ENCODE measurements at regions not wholly inside any gene's neighbourhood (a gene's known extent, or its start where the extent isn't known, plus 50 kb on each side); places are given as distances from the start of the nearest gene placed in this dataset.

DNA sequence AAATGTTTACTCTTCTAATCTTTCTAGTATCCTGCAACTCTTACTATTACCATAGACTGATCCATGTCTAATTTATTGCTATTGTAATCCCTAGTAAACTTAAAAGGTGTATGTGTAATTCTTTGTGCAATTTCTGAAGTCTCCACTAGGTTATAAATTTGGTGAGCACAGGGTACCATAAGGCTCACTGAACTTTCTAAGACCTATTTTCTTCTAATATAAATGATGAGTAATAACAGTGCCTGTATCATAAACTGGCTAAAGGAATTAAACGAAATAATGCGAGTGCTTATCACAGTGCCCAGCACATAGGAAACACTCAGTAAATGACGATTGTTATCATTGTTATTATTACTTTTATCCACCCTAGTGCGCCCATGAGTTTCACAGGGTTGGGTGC is 119.1 kb downstream of the KLF12 start:
- no peaks in the 10 kb centered on the region for H3K36me3 ChIP-seq
- peaks cover 0 to 18% (median 3%) of the 10 kb centered on the region in 4 donors for H3K4me1 ChIP-seq
- no peaks in the 10 kb centered on the region for H3K9me3 ChIP-seq
- intact Hi-C loops (cut with DNase I) = no loop called here
- TF ChIP-seq, protein P1, sequence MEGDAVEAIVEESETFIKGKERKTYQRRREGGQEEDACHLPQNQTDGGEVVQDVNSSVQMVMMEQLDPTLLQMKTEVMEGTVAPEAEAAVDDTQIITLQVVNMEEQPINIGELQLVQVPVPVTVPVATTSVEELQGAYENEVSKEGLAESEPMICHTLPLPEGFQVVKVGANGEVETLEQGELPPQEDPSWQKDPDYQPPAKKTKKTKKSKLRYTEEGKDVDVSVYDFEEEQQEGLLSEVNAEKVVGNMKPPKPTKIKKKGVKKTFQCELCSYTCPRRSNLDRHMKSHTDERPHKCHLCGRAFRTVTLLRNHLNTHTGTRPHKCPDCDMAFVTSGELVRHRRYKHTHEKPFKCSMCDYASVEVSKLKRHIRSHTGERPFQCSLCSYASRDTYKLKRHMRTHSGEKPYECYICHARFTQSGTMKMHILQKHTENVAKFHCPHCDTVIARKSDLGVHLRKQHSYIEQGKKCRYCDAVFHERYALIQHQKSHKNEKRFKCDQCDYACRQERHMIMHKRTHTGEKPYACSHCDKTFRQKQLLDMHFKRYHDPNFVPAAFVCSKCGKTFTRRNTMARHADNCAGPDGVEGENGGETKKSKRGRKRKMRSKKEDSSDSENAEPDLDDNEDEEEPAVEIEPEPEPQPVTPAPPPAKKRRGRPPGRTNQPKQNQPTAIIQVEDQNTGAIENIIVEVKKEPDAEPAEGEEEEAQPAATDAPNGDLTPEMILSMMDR (IDR thresholded peaks at IDR 0.05) = peak in 1 of 3 experiments; percentile 16
- TF ChIP-seq POLR2A (IDR thresholded peaks at IDR 0.05; ENCODE audit: low read depth) = no peak
- H3K27me3 ChIP-seq = no peaks in the 10 kb centered on the region
- no peak for DNase-seq (ENCODE audit: extremely low spot score)
- H3K27ac ChIP-seq (replicated peaks in 1 of 4) = no peak overlapping the region
- 96% methylated on average over 4 of the region's 4 CpGs for WGBS
- H3K4me3 ChIP-seq = no peak overlapping the region

DNA sequence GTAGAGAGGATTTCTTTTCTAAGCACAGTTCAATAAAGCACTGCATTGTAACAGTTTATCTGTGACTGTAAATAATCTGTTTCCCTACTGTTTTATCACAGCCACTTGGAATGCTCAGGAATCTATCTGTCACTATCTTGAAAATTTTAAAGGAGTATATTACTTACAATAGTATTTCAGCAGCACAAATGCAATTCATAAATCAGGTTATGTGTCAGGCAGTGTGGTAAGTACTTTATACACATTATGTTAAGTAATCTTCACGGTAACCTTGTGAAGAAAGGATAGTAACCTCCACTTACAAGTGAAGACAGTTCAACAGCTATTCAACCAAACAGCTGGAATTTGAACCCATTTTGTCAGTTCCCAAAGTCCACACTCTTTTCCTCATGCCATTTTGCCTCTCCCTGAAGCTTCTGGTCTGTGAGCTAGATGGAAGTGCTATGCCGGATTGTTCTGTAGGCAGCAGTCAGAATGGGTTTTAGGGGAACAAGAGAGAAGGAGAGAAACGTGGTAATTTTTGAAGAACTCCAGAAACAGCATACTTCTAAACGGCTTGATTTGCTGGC is 125.0 kb downstream of the KLF12 start:
- TF ChIP-seq, protein P1 (IDR thresholded peaks at IDR 0.05) = no peak
- TF ChIP-seq POLR2A (IDR thresholded peaks at IDR 0.05; ENCODE audit: low read depth) (no peak), EP300 (IDR thresholded peaks at IDR 0.05) (no peak), POLR2AphosphoS5 (IDR thresholded peaks at IDR 0.05) (no peak)
- no peak for DNase-seq (ENCODE audit: extremely low spot score)
- Histone ChIP-seq H3K36me3 (no peaks in the 10 kb centered on the region), H3K4me3 (no peak overlapping the region), H3K9me3 (no peaks in the 10 kb centered on the region), H3K4me1 (no peaks in the 10 kb centered on the region), H3K27ac (replicated peaks in 1 of 4) (no peak overlapping the region), H3K27me3 (no peaks in the 10 kb centered on the region)
- intact Hi-C loops (cut with DNase I) = no loop called here
- 88% methylated on average over 4 of the region's 4 CpGs for WGBS

DNA sequence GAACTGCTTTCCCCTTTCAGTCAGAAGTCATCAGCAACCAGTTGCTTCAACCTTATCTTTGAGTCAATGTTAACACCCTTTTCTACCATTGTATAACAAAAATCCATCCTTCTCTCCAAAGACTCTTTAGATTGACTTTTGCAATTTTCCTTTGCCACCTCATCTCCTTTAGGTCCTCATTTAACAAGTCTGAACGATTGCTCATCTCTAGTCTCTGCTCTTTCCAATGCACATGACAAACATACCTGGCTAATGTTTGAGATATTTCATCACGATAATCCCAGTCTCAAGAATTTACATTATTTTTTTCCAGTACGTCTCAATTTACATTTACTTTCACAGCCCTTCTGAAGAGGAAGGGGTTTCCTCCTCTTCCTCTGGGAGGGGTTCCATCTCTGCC is 127.5 kb downstream of the KLF12 start:
- no peak for TF ChIP-seq EP300 (IDR thresholded peaks at IDR 0.05)
- TF ChIP-seq POLR2AphosphoS5 (IDR thresholded peaks at IDR 0.05) = no peak
- no peak for TF ChIP-seq POLR2A (IDR thresholded peaks at IDR 0.05; ENCODE audit: low read depth)
- TF ChIP-seq, protein P1 (IDR thresholded peaks at IDR 0.05) = no peak
- no peak for DNase-seq (ENCODE audit: extremely low spot score)
- 95% methylated on average over 3 of the region's 3 CpGs for WGBS
- H3K27ac ChIP-seq (replicated peaks in 1 of 4) = no peak overlapping the region
- intact Hi-C loops (cut with DNase I) = no loop called here
- no peaks in the 10 kb centered on the region for H3K9me3 ChIP-seq
- no peaks in the 10 kb centered on the region for H3K27me3 ChIP-seq
- H3K36me3 ChIP-seq = no peaks in the 10 kb centered on the region
- no peak overlapping the region for H3K4me3 ChIP-seq
- no peaks in the 10 kb centered on the region for H3K4me1 ChIP-seq

DNA sequence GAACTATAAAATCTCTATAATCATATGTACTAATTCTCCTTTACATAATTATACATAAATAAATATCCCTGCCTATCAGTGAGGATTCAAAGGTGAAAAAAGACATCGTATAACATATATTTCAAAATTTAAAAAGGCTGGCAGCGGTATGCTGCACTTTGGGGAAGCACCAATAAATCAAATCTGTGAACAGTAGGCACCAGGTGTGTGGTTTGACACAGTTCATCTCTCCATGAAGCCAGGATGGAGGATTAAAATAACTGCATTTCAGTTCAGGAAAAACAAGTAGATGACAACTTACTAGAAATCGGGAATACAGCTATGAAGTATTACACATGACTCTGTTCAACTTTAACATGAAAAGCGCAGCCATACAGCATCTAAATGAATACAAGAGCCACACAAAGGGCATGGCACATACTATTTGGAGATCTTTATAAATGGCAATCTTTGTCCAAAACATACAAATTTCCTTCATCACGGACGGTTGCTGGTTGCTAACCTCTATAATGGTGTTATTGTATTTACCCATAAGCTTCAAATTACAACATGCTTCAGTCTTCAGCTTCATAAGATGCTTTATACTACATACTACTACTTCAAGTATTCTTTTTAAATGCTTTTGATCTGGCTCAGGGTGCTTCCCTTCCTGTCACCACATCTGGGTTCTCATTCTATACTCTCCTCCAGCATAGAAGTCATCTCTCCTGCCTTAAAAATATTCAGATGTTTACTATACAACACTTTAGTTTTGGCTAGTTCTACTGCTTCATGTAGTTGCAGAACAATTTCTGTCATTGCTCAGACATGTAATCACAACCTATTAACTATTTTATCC is 128.7 kb downstream of the KLF12 start:
- no peaks in the 10 kb centered on the region for H3K4me1 ChIP-seq
- H3K36me3 ChIP-seq = no peaks in the 10 kb centered on the region
- no peaks in the 10 kb centered on the region for H3K9me3 ChIP-seq
- H3K27me3 ChIP-seq = no peaks in the 10 kb centered on the region
- TF ChIP-seq EP300 (IDR thresholded peaks at IDR 0.05) = no peak
- TF ChIP-seq, protein P1 (IDR thresholded peaks at IDR 0.05) = no peak
- no peak for TF ChIP-seq POLR2A (IDR thresholded peaks at IDR 0.05; ENCODE audit: low read depth)
- TF ChIP-seq POLR2AphosphoS5 (IDR thresholded peaks at IDR 0.05) = no peak
- no peak for DNase-seq (ENCODE audit: extremely low spot score)
- intact Hi-C loops (cut with DNase I) = no loop called here
- no peak overlapping the region for H3K27ac ChIP-seq (replicated peaks in 1 of 4)
- 83% methylated on average over 6 of the region's 6 CpGs for WGBS
- H3K4me3 ChIP-seq = no peak overlapping the region

Measured in esophagus muscularis mucosa (tissue), 4 donors.